CD4-positive, CD25-positive, alpha-beta regulatory T cell (primary cell): ENCODE measurements at regions not wholly inside any gene's neighbourhood (a gene's known extent, or its start where the extent isn't known, plus 50 kb on each side); places are given as distances from the start of the nearest gene placed in this dataset.

Source experiments
- ATAC-seq, 2 donors: fragments of 150-1000 bp; cut with Tn5 transposase; one replicate each; pipeline ENCODE4 v1.10.0; 2021; ENCODE audit warnings: low read depth in 2 of 2, moderate number of reproducible peaks in 2 of 2, moderate library complexity in 1 of 2
- DNase-seq, 3 donors: peaks; one replicate each; pipeline versions ENCODE4 v3.0.0 to v3.0.0-alpha.2; 2012 to 2022; ENCODE audit warnings: mixed read lengths in 1 of 3
- H3K27ac ChIP-seq: one replicate; pipeline ENCODE4 v1.7.0; 2013; ENCODE audit warnings: mild to moderate bottlenecking, low read length; ENCODE audit not compliant: insufficient read depth, poor library complexity, severe bottlenecking
- H3K27me3 ChIP-seq: one replicate; pipeline ENCODE4 v1.7.0; 2013; ENCODE audit warnings: low read length; ENCODE audit not compliant: control insufficient read depth, insufficient read depth
- H3K36me3 ChIP-seq: one replicate; pipeline ENCODE4 v1.7.0; 2013; ENCODE audit warnings: mild to moderate bottlenecking, low read length, moderate library complexity; ENCODE audit not compliant: control insufficient read depth, insufficient read depth
- H3K4me1 ChIP-seq: 2 replicates; pipeline ENCODE4 v1.7.0; 2013; ENCODE audit warnings: mild to moderate bottlenecking, low read length; ENCODE audit not compliant: insufficient read depth, control insufficient read depth, poor library complexity, severe bottlenecking
- H3K4me3 ChIP-seq: one replicate; pipeline ENCODE4 v1.7.0; 2013; ENCODE audit warnings: low read depth, mild to moderate bottlenecking, low read length, moderate library complexity
- H3K9me3 ChIP-seq, 2 experiments: 1 replicate in 1 of 2; 2 replicates in 1 of 2; pipeline ENCODE4 v1.7.0; 2013; ENCODE audit warnings: low read length in 2 of 2, mild to moderate bottlenecking in 1 of 2, moderate library complexity in 1 of 2; ENCODE audit not compliant: control insufficient read depth in 2 of 2
- H3K27ac Mint-ChIP-seq, 3 donors: one replicate each; pipeline ENCODE4 v1.8.0; 2020 to 2022; ENCODE audit warnings: mild to moderate bottlenecking in 3 of 3, mixed read lengths in 3 of 3, moderate library complexity in 2 of 3
- H3K27me3 Mint-ChIP-seq: one replicate; pipeline ENCODE4 v1.8.0; 2022; ENCODE audit warnings: mild to moderate bottlenecking, mixed read lengths
- H3K36me3 Mint-ChIP-seq: one replicate; pipeline ENCODE4 v1.8.0; 2020; ENCODE audit warnings: mixed read lengths
- H3K4me1 Mint-ChIP-seq, 4 donors: one replicate each; pipeline ENCODE4 v1.8.0; 2020 to 2022; ENCODE audit warnings: mixed read lengths in 4 of 4, mild to moderate bottlenecking in 1 of 4
- H3K4me3 Mint-ChIP-seq, 4 donors: one replicate each; pipeline ENCODE4 v1.8.0; 2020 to 2022; ENCODE audit warnings: mild to moderate bottlenecking in 4 of 4, mixed read lengths in 4 of 4, moderate library complexity in 3 of 4
- H3K9me3 Mint-ChIP-seq, 7 donors: one replicate each; pipeline ENCODE4 v1.8.0; 2020 to 2022; ENCODE audit warnings: mixed read lengths in 7 of 7, mild to moderate bottlenecking in 3 of 7, moderate library complexity in 2 of 7

GRCh38 chr3:117454254-117454653, 744.7 kb downstream of the TUSC7 start:
- H3K4me3 Mint-ChIP-seq = no peak overlapping the region
- H3K9me3 Mint-ChIP-seq = peaks cover 0 to 11% (median 4%) of the 10 kb centered on the region in 7 donors
- no peak overlapping the region for H3K4me3 ChIP-seq
- H3K36me3 Mint-ChIP-seq = no peaks in the 10 kb centered on the region
- H3K27ac Mint-ChIP-seq = no peak overlapping the region
- no peaks in the 10 kb centered on the region for H3K27me3 ChIP-seq
- H3K4me1 Mint-ChIP-seq = no peaks in the 10 kb centered on the region
- H3K27ac ChIP-seq = no peak overlapping the region
- no peaks in the 10 kb centered on the region for H3K36me3 ChIP-seq
- ATAC-seq (no peak), DNase-seq (no peak)
- no peaks in the 10 kb centered on the region for H3K4me1 ChIP-seq
- no peaks in the 10 kb centered on the region for H3K9me3 ChIP-seq
- H3K27me3 Mint-ChIP-seq = no peaks in the 10 kb centered on the region

- Mint-ChIP-seq H3K4me1 (no peaks in the 10 kb centered on the region), H3K4me3 (no peak overlapping the region), H3K9me3 (peaks cover 0 to 11% (median 4%) of the 10 kb centered on the region in 7 donors), H3K27ac (no peak overlapping the region), H3K36me3 (no peaks in the 10 kb centered on the region), H3K27me3 (no peaks in the 10 kb centered on the region)
- Histone ChIP-seq H3K27me3 (no peaks in the 10 kb centered on the region), H3K4me3 (no peak overlapping the region), H3K9me3 (no peaks in the 10 kb centered on the region), H3K27ac (no peak overlapping the region), H3K36me3 (no peaks in the 10 kb centered on the region), H3K4me1 (no peaks in the 10 kb centered on the region)
- ATAC-seq = no peak
- DNase-seq = no peak
Observed at GRCh38 chr3:117454908-117455307, 745.3 kb downstream of the TUSC7 start.

- Histone ChIP-seq H3K4me3 (no peak overlapping the region), H3K9me3 (no peaks in the 10 kb centered on the region), H3K27ac (no peak overlapping the region), H3K4me1 (no peaks in the 10 kb centered on the region), H3K27me3 (no peaks in the 10 kb centered on the region), H3K36me3 (no peaks in the 10 kb centered on the region)
- no peaks in the 10 kb centered on the region for H3K4me1 Mint-ChIP-seq
- peaks cover 0 to 13% (median 4%) of the 10 kb centered on the region in 7 donors for H3K9me3 Mint-ChIP-seq
- H3K4me3 Mint-ChIP-seq = no peak overlapping the region
- no peaks in the 10 kb centered on the region for H3K36me3 Mint-ChIP-seq
- no peak overlapping the region for H3K27ac Mint-ChIP-seq
- DNase-seq = no peak
- H3K27me3 Mint-ChIP-seq = no peaks in the 10 kb centered on the region
- ATAC-seq = no peak
Observed at GRCh38 chr3:117455782-117456181, 746.2 kb downstream of the TUSC7 start.

DNA sequence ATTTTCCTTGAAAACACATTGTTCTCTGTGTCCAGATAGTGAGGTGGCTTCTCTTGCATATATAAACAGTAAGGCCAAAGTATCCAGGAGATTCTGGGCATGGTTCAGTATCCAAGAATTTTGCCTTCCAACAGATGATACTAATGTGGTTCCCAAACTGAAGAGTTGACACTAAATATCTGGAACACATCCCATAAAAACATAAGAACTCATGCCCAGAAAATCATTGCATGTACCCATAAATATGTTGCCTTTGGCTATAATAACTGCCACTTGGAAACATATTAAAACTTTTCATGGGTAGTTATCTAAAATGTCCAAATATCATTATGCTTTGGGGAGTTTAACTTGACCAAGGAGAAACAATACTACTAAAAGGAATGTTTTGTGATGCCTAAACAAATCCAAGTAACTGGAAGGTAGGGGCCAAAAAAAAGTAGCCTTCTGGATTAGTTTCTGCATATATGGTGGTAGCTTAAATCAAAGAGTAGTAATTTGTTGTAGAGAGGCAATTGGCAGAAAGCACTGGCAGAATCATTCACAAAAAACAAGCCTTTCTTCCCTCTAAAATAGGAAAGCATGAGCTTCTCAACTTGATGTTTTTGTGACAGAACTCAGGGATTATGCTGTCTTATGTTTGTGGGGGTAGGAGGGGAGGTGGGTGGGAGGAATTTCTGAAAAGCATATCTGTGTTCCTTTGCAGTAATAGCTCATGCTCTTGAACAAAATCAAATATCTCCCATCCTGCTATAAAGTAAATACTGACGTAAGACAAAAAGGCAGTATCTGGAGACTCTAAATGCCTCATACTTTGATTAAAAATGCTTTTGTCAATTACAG, 753.9 kb downstream of the TUSC7 start:
- H3K27me3 Mint-ChIP-seq = peaks cover 4% of the 10 kb centered on the region
- H3K9me3 Mint-ChIP-seq = peaks cover 0 to 19% (median 2%) of the 10 kb centered on the region in 7 donors
- DNase-seq (no peak), ATAC-seq (no peak)
- no peaks in the 10 kb centered on the region for H3K4me1 Mint-ChIP-seq
- no peak overlapping the region for H3K27ac Mint-ChIP-seq
- Histone ChIP-seq H3K27ac (no peak overlapping the region), H3K4me1 (no peaks in the 10 kb centered on the region), H3K36me3 (no peaks in the 10 kb centered on the region), H3K4me3 (no peak overlapping the region), H3K27me3 (no peaks in the 10 kb centered on the region), H3K9me3 (no peaks in the 10 kb centered on the region)
- no peaks in the 10 kb centered on the region for H3K36me3 Mint-ChIP-seq
- H3K4me3 Mint-ChIP-seq = no peak overlapping the region

DNA sequence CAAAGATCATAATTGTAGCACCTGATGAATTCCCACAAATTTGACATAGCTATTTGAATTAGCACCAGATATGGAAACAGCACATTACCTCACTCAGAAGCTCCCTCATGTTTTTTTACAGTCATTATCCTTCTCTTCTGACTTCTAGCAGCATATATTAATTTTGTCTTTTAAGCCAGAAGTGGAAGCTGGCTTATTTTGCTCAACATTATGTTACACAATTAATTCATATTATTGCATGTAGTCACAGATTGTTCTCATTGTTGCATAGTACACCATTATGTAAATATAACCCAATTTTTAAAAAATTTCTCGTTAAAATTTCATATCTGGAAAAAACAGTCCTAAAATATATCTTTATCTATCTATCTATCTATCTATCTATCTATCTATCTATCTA, 762.3 kb downstream of the TUSC7 start:
- ATAC-seq (no peak), DNase-seq (no peak)
- H3K27ac Mint-ChIP-seq = no peak overlapping the region
- no peaks in the 10 kb centered on the region for H3K27me3 Mint-ChIP-seq
- no peak overlapping the region for H3K4me3 ChIP-seq
- no peaks in the 10 kb centered on the region for H3K27me3 ChIP-seq
- H3K9me3 Mint-ChIP-seq = peaks cover 3 to 15% (median 4%) of the 10 kb centered on the region in 7 donors
- no peaks in the 10 kb centered on the region for H3K4me1 ChIP-seq
- no peak overlapping the region for H3K4me3 Mint-ChIP-seq
- H3K36me3 Mint-ChIP-seq = no peaks in the 10 kb centered on the region
- H3K27ac ChIP-seq = no peak overlapping the region
- no peaks in the 10 kb centered on the region for H3K36me3 ChIP-seq
- no peaks in the 10 kb centered on the region for H3K4me1 Mint-ChIP-seq
- H3K9me3 ChIP-seq = no peaks in the 10 kb centered on the region

GRCh38 chr3:117473981-117474538, 764.5 kb downstream of the TUSC7 start:
- H3K4me1 ChIP-seq = no peaks in the 10 kb centered on the region
- DNase-seq (no peak), ATAC-seq (no peak)
- no peaks in the 10 kb centered on the region for H3K9me3 ChIP-seq
- H3K4me3 ChIP-seq = no peak overlapping the region
- no peak overlapping the region for H3K27ac ChIP-seq
- H3K27me3 ChIP-seq = no peaks in the 10 kb centered on the region
- H3K9me3 Mint-ChIP-seq = peaks cover 0 to 10% (median 3%) of the 10 kb centered on the region in 7 donors
- no peaks in the 10 kb centered on the region for H3K36me3 Mint-ChIP-seq
- no peak overlapping the region for H3K27ac Mint-ChIP-seq
- no peaks in the 10 kb centered on the region for H3K36me3 ChIP-seq
- no peaks in the 10 kb centered on the region for H3K4me1 Mint-ChIP-seq
- no peak overlapping the region for H3K4me3 Mint-ChIP-seq
- H3K27me3 Mint-ChIP-seq = no peaks in the 10 kb centered on the region

DNA sequence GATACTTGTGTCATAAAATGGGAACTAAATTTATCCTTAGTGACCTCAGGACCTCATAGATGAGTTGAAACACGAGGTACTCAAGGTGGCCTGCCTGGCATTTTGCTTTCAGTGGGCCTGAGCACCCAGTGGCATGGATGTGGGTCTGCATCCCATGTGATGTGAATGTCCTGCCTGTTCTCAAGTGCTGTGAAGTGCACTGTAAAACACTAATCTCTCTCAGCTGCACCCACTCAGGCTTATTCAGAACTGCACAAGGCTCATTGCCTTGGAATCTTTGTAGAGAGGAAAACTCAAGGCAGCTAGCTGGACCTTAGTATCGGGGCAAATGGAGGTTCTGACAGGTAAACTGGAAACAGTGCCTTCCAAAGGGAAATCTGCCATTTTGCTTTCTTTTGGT, 767.0 kb downstream of the TUSC7 start:
- DNase-seq (no peak), ATAC-seq (no peak)
- H3K36me3 Mint-ChIP-seq = no peaks in the 10 kb centered on the region
- H3K27me3 Mint-ChIP-seq = no peaks in the 10 kb centered on the region
- peaks cover 0 to 13% (median 3%) of the 10 kb centered on the region in 7 donors for H3K9me3 Mint-ChIP-seq
- H3K4me1 ChIP-seq = no peaks in the 10 kb centered on the region
- no peaks in the 10 kb centered on the region for H3K4me1 Mint-ChIP-seq
- H3K4me3 ChIP-seq = no peak overlapping the region
- peaks cover 0 to 5% of the 10 kb centered on the region in 2 experiments for H3K9me3 ChIP-seq
- no peak overlapping the region for H3K4me3 Mint-ChIP-seq
- H3K27ac Mint-ChIP-seq = no peak overlapping the region
- H3K27ac ChIP-seq = no peak overlapping the region
- H3K36me3 ChIP-seq = no peaks in the 10 kb centered on the region
- no peaks in the 10 kb centered on the region for H3K27me3 ChIP-seq
